ENCODE measurements at regions not wholly inside any gene's neighbourhood (a gene's known extent, or its start where the extent isn't known, plus 50 kb on each side); places are given as distances from the start of the nearest gene placed in this dataset.

GRCh38 chr1:30638086-30638485 is 85.3 kb downstream of the MATN1 start:
- DNase-seq (ENCODE audit: low spot score) = no peak

GRCh38 chr1:30637183-30637980 is 86.0 kb downstream of the MATN1 start:
- no peak for DNase-seq (ENCODE audit: low spot score)

GRCh38 chr1:30636621-30637020 is 86.8 kb downstream of the MATN1 start:
- DNase-seq (ENCODE audit: low spot score) = no peak

GRCh38 chr1:30635391-30635975 is 87.9 kb downstream of the MATN1 start:
- no peak for DNase-seq (ENCODE audit: low spot score)

- DNase-seq (ENCODE audit: low spot score) = no peak
These were observed 88.9 kb downstream of the MATN1 start for GRCh38 chr1:30634507-30634906.

GRCh38 chr1:30633294-30633693 is 90.1 kb downstream of the MATN1 start:
- no peak for DNase-seq (ENCODE audit: low spot score)

- no peak for DNase-seq (ENCODE audit: low spot score)
These were observed 90.9 kb downstream of the MATN1 start for GRCh38 chr1:30632481-30632880.

GRCh38 chr1:30631700-30632099 is 91.7 kb downstream of the MATN1 start:
- DNase-seq (ENCODE audit: low spot score) = no peak

GRCh38 chr1:30629501-30629900 is 93.9 kb downstream of the MATN1 start:
- no peak for DNase-seq (ENCODE audit: low spot score)

GRCh38 chr1:30627994-30628393 is 95.4 kb downstream of the MATN1 start:
- DNase-seq (ENCODE audit: low spot score) = no peak

GRCh38 chr1:30627206-30627605 is 96.2 kb downstream of the MATN1 start:
- DNase-seq (ENCODE audit: low spot score) = no peak

- DNase-seq (ENCODE audit: low spot score) = no peak
These were observed 100.0 kb downstream of the MATN1 start for GRCh38 chr1:30623431-30623830.

- DNase-seq (ENCODE audit: low spot score) = no peak
These were observed 103.8 kb downstream of the MATN1 start for GRCh38 chr1:30619619-30620018.

- DNase-seq (ENCODE audit: low spot score) = no peak
These were observed 105.0 kb downstream of the MATN1 start for GRCh38 chr1:30618335-30618747.

- DNase-seq (ENCODE audit: low spot score) = no peak
These were observed 106.6 kb downstream of the MATN1 start for GRCh38 chr1:30616759-30617158.

GRCh38 chr1:30615816-30616590 is 107.4 kb downstream of the MATN1 start:
- DNase-seq (ENCODE audit: low spot score) = no peak

GRCh38 chr1:30615076-30615795 is 108.1 kb downstream of the MATN1 start:
- no peak for DNase-seq (ENCODE audit: low spot score)

GRCh38 chr1:30613188-30613587 is 110.2 kb downstream of the MATN1 start:
- DNase-seq (ENCODE audit: low spot score) = no peak

- no peak for DNase-seq (ENCODE audit: low spot score)
These were observed 110.8 kb downstream of the MATN1 start for GRCh38 chr1:30612536-30613065.

GRCh38 chr1:30611741-30612309 is 111.6 kb downstream of the MATN1 start:
- DNase-seq (ENCODE audit: low spot score) = no peak

- no peak for DNase-seq (ENCODE audit: low spot score)
These were observed 112.5 kb downstream of the MATN1 start for GRCh38 chr1:30610917-30611316.

- DNase-seq (ENCODE audit: low spot score) = no peak
These were observed 113.4 kb downstream of the MATN1 start for GRCh38 chr1:30609999-30610345.
